OCI-LY7 (cell line): ENCODE measurements at regions not wholly inside any gene's neighbourhood (a gene's known extent, or its start where the extent isn't known, plus 50 kb on each side); places are given as distances from the start of the nearest gene placed in this dataset.

ENCODE experiments used
- EZH2phosphoT487 ChIP-seq: fragments of 200-600 bp; sonication (generic); IDR thresholded peaks from 2 replicates; pipeline ENCODE4 v1.6.1; 2018; ENCODE audit warnings: low read depth, borderline replicate concordance, mild to moderate bottlenecking, mixed run types, antibody characterized with exemption, low read length, moderate library complexity, mixed read lengths
- TF ChIP-seq, protein P1 (sequence below): fragments of 200-600 bp; sonication (generic); conservative IDR thresholded peaks from 2 replicates; pipeline ENCODE4 v1.5.1; 2014; ENCODE audit warnings: mild to moderate bottlenecking, antibody characterized with exemption, low read length, moderate library complexity, mixed read lengths

DNA sequence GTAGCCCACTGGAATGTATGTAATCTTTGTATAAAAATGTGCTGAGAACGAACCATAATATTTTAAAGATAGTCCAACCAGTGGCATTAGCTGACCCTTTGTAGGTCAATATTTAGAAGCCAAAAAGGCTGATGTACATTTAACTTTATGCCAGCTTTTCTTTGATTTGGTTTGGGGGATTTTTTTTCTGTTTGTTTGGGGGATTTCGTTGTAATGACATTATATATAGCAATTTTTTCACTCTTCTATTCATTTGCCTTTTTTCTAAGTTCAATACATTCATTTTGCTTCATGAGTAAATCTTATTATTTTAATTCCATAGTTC, 382.0 kb upstream of the NOCT start:
- TF ChIP-seq, protein P1, sequence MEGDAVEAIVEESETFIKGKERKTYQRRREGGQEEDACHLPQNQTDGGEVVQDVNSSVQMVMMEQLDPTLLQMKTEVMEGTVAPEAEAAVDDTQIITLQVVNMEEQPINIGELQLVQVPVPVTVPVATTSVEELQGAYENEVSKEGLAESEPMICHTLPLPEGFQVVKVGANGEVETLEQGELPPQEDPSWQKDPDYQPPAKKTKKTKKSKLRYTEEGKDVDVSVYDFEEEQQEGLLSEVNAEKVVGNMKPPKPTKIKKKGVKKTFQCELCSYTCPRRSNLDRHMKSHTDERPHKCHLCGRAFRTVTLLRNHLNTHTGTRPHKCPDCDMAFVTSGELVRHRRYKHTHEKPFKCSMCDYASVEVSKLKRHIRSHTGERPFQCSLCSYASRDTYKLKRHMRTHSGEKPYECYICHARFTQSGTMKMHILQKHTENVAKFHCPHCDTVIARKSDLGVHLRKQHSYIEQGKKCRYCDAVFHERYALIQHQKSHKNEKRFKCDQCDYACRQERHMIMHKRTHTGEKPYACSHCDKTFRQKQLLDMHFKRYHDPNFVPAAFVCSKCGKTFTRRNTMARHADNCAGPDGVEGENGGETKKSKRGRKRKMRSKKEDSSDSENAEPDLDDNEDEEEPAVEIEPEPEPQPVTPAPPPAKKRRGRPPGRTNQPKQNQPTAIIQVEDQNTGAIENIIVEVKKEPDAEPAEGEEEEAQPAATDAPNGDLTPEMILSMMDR = no peak
- TF ChIP-seq EZH2phosphoT487 = no peak
